ENCODE measurements at regions not wholly inside any gene's neighbourhood (a gene's known extent, or its start where the extent isn't known, plus 50 kb on each side); places are given as distances from the start of the nearest gene placed in this dataset.

DNA sequence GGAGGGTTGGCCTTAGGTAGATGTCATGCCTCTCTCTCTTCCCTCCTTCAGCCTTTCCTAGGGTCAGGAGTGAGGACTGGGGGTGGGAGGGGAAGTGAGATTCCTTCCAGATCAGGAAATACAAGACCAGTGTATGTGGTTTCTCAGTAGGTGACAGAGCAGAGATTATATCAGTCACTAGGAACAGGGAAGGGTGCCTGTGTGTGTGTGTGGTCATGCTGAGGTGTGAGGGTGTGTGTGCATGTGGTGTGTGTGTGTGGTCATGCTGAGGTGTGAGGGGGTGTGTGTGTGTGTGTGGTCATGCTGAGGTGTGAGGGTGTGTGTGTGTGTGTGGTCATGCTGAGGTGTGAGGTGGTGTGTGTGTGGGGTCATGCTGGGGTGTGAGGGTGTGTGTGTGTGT, 259.8 kb downstream of the LOXHD1 start:
- POLR2A ChIA-PET = no interaction called here
- no peaks in the 10 kb centered on the region for H3K27me3 Mint-ChIP-seq
- H3K27ac Mint-ChIP-seq = no peak overlapping the region
- CTCF ChIA-PET = no interaction called here
- H3K4me3 Mint-ChIP-seq = no peak overlapping the region
- H3K36me3 Mint-ChIP-seq (ENCODE audit: low read depth) = no peaks in the 10 kb centered on the region
- H3K9me3 Mint-ChIP-seq = peaks cover 2% of the 10 kb centered on the region
- peaks cover 20% of the 10 kb centered on the region for H3K4me1 Mint-ChIP-seq
- no peak for DNase-seq

DNA sequence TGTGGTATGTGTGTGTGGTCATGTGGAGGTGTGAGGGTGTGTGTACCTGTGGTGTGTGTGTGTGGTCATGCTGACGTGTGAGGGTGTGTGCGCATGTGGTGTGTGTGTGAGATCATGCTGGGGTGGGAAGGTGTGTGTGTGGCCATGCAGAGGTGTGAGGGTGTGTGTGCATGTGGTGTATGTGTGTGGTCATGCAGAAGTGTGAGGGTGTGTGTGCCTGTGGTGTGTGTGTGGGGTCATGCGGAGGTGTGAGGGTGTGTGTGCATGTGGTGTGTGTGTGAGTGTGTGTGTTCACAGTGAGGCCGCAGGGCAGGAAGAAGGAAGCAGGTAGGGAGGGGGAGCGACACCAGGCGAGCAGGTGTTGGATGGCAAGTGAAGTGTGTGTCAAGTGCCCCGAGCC, 259.0 kb downstream of the LOXHD1 start:
- Mint-ChIP-seq H3K27ac (peak overlapping the region; percentile 61), H3K4me3 (no peak overlapping the region), H3K9me3 (peaks cover 2% of the 10 kb centered on the region), H3K4me1 (peaks cover 20% of the 10 kb centered on the region), H3K36me3 (ENCODE audit: low read depth) (no peaks in the 10 kb centered on the region), H3K27me3 (no peaks in the 10 kb centered on the region)
- ChIA-PET CTCF (no interaction called here), POLR2A (no interaction called here)
- no peak for DNase-seq

DNA sequence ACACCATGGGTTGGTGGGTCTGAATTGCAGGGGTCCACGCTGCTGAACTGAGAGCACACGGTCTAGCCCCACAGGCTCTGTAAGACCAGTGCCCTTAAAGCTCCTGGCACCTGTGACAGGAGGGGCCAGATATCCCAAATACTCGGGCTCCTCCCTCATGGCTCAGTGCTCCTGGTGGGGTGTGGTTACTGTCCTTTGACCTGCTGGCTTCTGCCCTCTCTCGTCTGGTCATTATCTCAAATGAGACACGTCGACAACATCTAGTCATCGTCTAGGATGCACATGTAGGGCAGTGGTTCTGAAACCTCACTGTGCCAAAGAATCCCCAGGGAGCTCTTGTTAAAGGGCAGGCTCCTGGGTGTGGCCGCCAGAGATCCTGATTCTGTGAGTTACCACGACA, 258.4 kb downstream of the LOXHD1 start:
- Mint-ChIP-seq H3K27ac (no peak overlapping the region), H3K4me3 (no peak overlapping the region), H3K36me3 (ENCODE audit: low read depth) (no peaks in the 10 kb centered on the region), H3K27me3 (peaks cover 2% of the 10 kb centered on the region), H3K4me1 (peaks cover 20% of the 10 kb centered on the region), H3K9me3 (peaks cover 2% of the 10 kb centered on the region)
- CTCF ChIA-PET = no interaction called here
- POLR2A ChIA-PET = no interaction called here
- DNase-seq = no peak

DNA sequence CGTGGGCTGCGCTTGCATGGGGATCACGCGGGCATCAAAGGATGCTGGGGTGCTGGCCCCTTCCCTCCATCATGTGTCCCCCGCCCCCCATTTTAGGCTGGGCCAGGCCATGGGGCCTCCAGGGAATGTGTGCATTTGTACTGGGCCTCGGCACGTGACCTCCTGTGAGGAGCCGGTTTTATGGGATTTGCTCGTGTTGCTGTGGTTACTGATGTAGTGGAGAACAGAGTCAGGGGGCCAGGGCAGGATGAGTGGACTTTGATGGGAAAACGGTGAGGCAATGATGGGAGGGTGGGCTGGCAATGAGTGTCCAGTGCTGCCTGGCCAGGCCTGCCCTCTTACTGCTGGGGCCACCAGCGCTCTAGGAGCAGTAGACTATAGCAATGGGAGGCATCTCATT, 257.7 kb downstream of the LOXHD1 start:
- H3K36me3 Mint-ChIP-seq (ENCODE audit: low read depth) = no peaks in the 10 kb centered on the region
- H3K9me3 Mint-ChIP-seq = peaks cover 2% of the 10 kb centered on the region
- no peak for DNase-seq
- CTCF ChIA-PET = no interaction called here
- peaks cover 4% of the 10 kb centered on the region for H3K27me3 Mint-ChIP-seq
- no peak overlapping the region for H3K4me3 Mint-ChIP-seq
- POLR2A ChIA-PET = no interaction called here
- no peak overlapping the region for H3K27ac Mint-ChIP-seq
- peaks cover 20% of the 10 kb centered on the region for H3K4me1 Mint-ChIP-seq

DNA sequence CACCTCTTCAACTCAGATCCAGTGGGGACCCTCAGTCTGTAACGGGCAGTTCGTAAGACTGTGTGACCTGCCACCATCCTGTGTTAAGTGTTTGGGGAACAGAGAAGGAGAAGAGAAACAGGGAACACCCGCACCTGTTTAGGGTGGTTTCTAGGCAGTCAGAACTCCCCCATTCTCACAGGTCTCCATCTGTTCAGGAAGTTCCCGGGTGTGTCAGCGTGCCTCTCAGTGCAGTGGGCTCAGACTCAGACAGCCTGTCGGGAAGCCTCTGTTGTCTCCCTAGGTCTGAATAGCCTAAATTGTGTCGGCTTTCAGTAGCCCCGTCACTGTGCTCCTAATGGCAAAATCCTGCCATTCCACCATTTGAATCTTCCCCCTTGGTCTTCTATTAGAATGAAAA, 256.6 kb downstream of the LOXHD1 start:
- Mint-ChIP-seq H3K36me3 (ENCODE audit: low read depth) (no peaks in the 10 kb centered on the region), H3K4me3 (no peak overlapping the region), H3K27ac (no peak overlapping the region), H3K9me3 (peaks cover 2% of the 10 kb centered on the region), H3K4me1 (peaks cover 20% of the 10 kb centered on the region), H3K27me3 (peaks cover 5% of the 10 kb centered on the region)
- ChIA-PET CTCF (no interaction called here), POLR2A (interaction anchor here (0.6 kb wide), 1 partner anchor 9 kb away, joined by 3 read pairs; no protein-coding TSS in a partner anchor)
- DNase-seq = no peak

DNA sequence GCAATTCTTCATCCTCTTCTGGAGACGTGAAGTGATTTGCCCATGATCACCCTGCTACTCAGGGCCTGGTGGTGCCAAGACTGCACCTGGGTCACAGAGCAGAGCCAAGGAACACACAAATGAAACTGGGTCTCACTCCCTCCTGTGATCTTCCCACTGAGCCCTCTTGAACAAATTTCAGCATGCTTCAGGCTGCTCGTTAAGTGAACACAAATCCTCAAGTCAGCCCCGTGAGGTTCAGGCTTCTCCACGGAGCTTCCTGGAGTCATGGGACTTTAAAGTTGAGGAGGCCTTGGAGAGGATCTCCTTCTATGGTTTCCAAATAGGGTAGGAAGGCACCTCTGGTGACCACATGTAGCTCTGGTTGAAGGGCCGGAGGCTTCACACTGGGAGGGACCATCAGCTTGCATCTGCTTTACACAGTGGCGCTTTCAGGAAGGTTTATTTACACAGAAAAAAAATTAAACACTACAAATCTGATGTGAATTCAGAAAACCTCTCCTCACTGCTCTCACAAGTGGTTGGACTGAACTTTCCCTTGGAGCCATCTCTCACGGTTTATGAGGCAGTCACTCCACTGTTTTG, 255.4 kb downstream of the LOXHD1 start:
- no peak overlapping the region for H3K27ac Mint-ChIP-seq
- peaks cover 17% of the 10 kb centered on the region for H3K4me1 Mint-ChIP-seq
- H3K36me3 Mint-ChIP-seq (ENCODE audit: low read depth) = no peaks in the 10 kb centered on the region
- POLR2A ChIA-PET = no interaction called here
- peaks cover 2% of the 10 kb centered on the region for H3K9me3 Mint-ChIP-seq
- H3K27me3 Mint-ChIP-seq = peaks cover 5% of the 10 kb centered on the region
- no peak for DNase-seq
- H3K4me3 Mint-ChIP-seq = no peak overlapping the region
- CTCF ChIA-PET = interaction anchor here (1.6 kb wide), 1 partner anchor 120 kb away, joined by 5 read pairs; no protein-coding TSS in a partner anchor

DNA sequence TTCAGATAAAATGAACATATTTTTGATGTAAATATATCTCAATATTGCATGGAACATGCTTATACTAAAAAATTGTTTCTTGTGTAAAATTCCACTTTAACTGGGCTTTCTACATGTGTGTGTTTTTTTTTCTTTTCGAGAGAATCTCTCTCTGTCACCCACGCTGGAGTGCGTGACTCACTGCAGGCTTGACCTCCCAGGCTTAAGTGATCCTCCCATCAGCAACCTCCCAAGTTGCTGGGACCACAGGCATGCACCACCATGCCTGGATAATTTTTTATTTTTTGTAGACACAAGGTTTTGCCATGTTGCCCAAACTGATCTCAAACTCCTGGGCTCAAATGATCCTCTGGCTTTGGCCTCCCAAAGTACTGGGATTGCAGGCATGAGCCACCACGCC, 254.6 kb downstream of the LOXHD1 start:
- ChIA-PET POLR2A (no interaction called here), CTCF (interaction anchor here (1.6 kb wide), 1 partner anchor 121 kb away, joined by 5 read pairs; no protein-coding TSS in a partner anchor)
- no peak for DNase-seq
- Mint-ChIP-seq H3K4me1 (peaks cover 9% of the 10 kb centered on the region), H3K27ac (no peak overlapping the region), H3K4me3 (no peak overlapping the region), H3K9me3 (no peaks in the 10 kb centered on the region), H3K36me3 (ENCODE audit: low read depth) (no peaks in the 10 kb centered on the region), H3K27me3 (peaks cover 8% of the 10 kb centered on the region)

DNA sequence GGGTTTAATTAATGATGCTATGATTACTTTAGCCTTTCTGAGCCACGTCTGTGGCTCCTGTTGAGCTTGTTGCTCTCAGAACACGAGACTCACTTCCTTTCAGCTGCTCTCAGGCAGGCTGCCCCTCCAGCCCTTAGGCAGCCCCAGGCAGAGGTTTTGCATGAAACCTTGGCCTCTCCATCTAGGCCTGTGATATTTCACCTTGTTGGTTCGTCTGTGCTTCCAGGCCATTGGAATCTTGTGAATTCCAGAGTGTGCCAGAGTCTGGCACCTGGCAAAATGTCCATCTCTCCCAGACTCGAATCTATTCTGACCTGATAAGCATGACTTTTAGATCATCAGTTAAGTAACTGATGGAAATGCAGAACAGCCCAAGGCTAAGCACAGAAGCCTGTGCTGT, 254.1 kb downstream of the LOXHD1 start:
- no peak for DNase-seq
- Mint-ChIP-seq H3K27ac (no peak overlapping the region), H3K4me3 (no peak overlapping the region), H3K27me3 (peaks cover 12% of the 10 kb centered on the region), H3K4me1 (peaks cover 4% of the 10 kb centered on the region), H3K36me3 (ENCODE audit: low read depth) (no peaks in the 10 kb centered on the region), H3K9me3 (no peaks in the 10 kb centered on the region)
- POLR2A ChIA-PET = no interaction called here
- CTCF ChIA-PET = no interaction called here

DNA sequence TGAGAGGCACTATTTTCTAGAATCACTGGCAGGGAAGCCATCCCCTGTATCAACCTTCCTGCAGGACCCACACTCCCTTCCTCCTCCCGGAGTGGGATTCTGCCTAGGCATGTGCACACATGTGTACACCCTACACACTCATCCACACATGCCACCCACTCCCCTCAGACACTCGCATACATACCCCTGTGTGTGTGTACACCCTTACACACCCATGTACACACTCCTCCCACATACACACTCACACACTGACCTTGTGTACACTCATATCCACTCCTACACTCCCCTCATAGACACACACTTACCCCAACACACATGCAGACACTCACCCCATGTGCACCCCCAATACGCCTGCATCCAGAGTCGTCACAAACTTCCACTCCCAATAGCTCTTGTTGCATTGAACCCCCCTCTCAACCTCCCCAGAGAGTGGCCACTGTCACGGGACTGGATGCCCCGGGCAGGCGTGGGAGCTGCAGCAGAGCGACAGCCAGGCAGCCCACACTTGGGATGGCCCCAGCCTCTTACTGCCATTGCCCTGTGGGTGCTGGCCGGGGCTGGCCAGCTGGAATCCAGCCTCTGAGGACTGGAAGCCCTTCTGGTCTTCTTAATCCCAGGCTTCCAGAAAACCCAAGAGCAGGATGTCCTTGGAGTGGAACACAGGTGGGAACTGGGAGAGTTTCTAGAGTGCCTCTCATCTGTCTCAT, 251.0 kb downstream of the LOXHD1 start:
- Mint-ChIP-seq H3K4me3 (no peak overlapping the region), H3K9me3 (no peaks in the 10 kb centered on the region), H3K36me3 (ENCODE audit: low read depth) (no peaks in the 10 kb centered on the region), H3K27ac (no peak overlapping the region), H3K4me1 (no peaks in the 10 kb centered on the region), H3K27me3 (peaks cover 16% of the 10 kb centered on the region)
- CTCF ChIA-PET = no interaction called here
- POLR2A ChIA-PET = interaction anchor here (1.2 kb wide), 1 partner anchor 44 kb away, joined by 3 read pairs; no protein-coding TSS in a partner anchor
- no peak for DNase-seq

DNA sequence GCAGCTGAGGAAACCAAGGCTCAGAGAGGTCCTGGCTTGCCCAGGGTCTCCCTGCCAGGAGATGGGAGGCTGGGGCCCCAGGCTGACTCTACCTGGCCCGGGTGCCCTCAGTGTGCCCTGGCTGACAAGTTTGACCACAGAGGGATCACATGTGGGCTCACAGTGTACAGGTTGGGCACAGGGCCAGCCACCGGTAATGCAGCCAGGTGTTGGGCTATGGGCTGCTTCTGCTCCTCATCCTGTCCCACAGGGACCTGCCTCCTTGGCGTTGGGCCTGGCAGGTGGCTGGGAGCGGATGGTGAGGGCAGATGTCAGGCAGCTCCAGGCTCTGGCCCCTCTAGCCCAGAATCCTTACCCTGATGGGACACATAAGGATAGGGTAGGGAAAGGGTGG, 250.5 kb downstream of the LOXHD1 start:
- POLR2A ChIA-PET = no interaction called here
- CTCF ChIA-PET = no interaction called here
- H3K27ac Mint-ChIP-seq = no peak overlapping the region
- no peaks in the 10 kb centered on the region for H3K36me3 Mint-ChIP-seq (ENCODE audit: low read depth)
- H3K4me1 Mint-ChIP-seq = no peaks in the 10 kb centered on the region
- H3K4me3 Mint-ChIP-seq = no peak overlapping the region
- peaks cover 16% of the 10 kb centered on the region for H3K27me3 Mint-ChIP-seq
- DNase-seq = no peak
- no peaks in the 10 kb centered on the region for H3K9me3 Mint-ChIP-seq

DNA sequence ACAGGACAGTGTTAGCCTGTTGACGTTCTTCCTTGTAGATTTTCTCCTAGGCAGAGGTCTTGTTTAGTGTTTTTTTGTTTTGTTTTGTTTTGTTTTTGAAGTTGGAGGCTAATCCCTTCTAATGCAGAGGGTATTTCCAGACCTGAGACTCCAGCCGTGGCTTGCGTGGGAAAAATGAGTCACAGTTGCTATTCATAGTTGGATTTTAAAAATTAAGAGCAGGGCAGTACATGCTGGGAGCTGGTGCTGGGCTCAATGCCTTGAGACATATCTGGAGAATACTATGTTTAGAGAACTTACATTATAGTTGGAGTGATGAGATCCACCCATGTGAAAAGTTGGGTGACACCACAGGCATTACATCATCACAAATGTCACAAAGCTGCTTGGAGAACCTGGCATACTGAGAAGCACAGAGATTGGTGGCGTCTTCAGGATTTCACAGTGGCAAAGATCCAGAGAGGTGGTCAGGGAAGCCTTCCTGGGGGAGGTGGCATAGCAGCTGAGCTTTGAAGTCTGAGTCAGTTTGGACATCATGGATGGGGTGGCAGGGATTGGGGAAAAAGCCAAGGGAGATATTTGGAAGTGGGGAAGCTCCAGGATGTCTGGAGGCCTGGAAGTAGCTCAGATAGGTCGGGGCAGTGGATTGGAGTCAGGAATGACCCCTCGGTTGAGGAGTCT, 249.4 kb downstream of the LOXHD1 start:
- Mint-ChIP-seq H3K27me3 (peaks cover 16% of the 10 kb centered on the region), H3K4me1 (no peaks in the 10 kb centered on the region), H3K27ac (no peak overlapping the region), H3K4me3 (no peak overlapping the region), H3K9me3 (no peaks in the 10 kb centered on the region), H3K36me3 (ENCODE audit: low read depth) (no peaks in the 10 kb centered on the region)
- no peak for DNase-seq
- ChIA-PET POLR2A (no interaction called here), CTCF (no interaction called here)

DNA sequence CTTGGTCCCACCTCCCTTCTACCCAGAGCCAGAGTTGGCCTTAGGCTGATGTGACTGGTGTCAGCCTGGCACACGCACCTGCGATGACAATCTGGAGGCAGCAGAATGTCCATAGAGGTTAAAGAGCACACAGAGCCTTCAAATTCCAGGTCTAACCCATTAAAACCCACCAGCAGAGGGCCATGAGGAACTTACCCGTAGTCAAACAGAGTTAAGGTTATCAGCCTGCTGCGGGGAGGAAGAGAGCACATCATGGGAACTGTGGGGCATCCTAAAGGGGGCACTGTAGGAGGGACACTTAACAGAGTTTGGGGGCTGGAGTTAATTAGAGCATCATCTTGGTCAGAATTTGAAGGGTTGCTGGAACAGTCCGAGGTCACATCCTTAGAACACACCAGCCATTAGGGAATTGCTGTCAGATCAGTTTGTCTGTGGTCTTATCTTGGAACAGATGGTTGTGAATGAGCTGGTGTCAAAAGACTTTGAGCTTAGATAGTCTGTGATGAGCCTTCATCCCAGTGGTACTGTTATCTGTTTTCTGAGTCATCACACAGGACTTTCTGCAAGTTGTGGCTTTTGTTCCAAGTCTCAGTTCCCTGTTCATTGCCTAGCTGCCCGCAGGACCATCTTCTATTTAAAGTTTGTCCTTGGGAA, 248.6 kb downstream of the LOXHD1 start:
- DNase-seq = no peak
- H3K36me3 Mint-ChIP-seq (ENCODE audit: low read depth) = no peaks in the 10 kb centered on the region
- peaks cover 14% of the 10 kb centered on the region for H3K27me3 Mint-ChIP-seq
- no peaks in the 10 kb centered on the region for H3K9me3 Mint-ChIP-seq
- POLR2A ChIA-PET = interaction anchor here (0.6 kb wide), 1 partner anchor 1539 kb away, joined by 3 read pairs; no protein-coding TSS in a partner anchor
- H3K4me1 Mint-ChIP-seq = no peaks in the 10 kb centered on the region
- CTCF ChIA-PET = interaction anchor here (1.3 kb wide), 1 partner anchor 250 kb away, joined by 4 read pairs; no protein-coding TSS in a partner anchor
- H3K27ac Mint-ChIP-seq = no peak overlapping the region
- no peak overlapping the region for H3K4me3 Mint-ChIP-seq

DNA sequence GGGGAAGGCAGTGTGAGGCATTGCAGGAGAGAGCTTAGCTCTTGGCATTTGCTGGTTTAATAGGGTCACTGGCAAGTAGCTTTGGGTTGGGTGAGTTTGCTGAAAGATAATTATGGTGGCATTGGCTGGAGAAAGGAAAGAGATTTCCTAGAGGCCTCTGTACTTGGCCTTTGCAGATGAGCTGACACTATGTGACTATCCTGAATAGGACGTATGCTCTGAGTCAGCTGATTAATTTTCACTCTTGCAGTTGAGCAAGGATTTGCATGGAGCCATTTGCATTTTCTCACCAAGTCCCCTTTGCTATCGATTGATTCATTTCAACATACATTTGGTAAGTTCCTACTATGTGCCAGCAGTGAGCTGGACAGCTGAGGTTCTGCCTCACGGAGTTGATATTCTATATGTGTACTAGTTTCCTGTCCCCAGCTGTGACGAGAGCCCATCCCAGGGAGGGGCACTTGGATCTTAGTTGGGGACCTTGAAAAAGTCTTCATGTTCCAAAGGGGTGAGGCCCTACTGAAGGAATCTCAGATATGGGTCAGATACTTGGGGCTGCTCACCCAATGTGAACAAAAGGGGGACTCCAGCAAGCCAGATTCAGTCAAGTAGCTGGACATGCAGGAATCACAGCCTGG, 245.7 kb downstream of the LOXHD1 start:
- POLR2A ChIA-PET = no interaction called here
- CTCF ChIA-PET = no interaction called here
- no peak for DNase-seq
- Mint-ChIP-seq H3K9me3 (no peaks in the 10 kb centered on the region), H3K4me3 (no peak overlapping the region), H3K4me1 (no peaks in the 10 kb centered on the region), H3K27ac (no peak overlapping the region), H3K36me3 (ENCODE audit: low read depth) (no peaks in the 10 kb centered on the region), H3K27me3 (peaks cover 11% of the 10 kb centered on the region)
